ENCODE measurements at regions not wholly inside any gene's neighbourhood (a gene's known extent, or its start where the extent isn't known, plus 50 kb on each side); places are given as distances from the start of the nearest gene placed in this dataset.
A peak's percentile ranks its signal among the peaks of the same experiment; 100 is the strongest.
"Not testable (repeated sequence)": the region's sequence is repeated elsewhere in the genome, so short reads cannot be mapped to it uniquely, and the experiment has no call there.

DNA sequence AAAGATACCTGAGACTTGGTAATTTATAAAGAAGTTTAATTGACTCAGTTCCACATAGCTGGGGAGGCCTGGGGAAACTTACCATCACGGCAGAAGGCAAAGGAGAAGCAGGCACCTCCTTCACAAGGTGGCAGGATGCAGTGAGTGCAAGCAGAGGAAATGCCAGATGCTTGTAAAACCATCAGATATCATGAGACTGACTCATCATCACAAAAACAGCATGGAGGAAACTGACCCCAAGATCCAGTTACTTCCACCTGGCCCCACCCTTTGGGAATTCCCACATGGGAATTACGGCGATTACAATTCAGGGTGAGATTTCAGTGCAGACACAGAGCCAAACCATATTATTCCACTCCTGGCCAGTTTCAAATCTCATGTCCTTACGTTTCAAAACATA is 514.7 kb upstream of the SPANXN1 start:
- WGBS, 3 donors: 56 to 62% (median 61%) methylated on average over 4 of the region's 4 CpGs
- TF ChIP-seq POLR2A (IDR thresholded peaks at IDR 0.05): no peak
- TF ChIP-seq EP300 (IDR thresholded peaks at IDR 0.05): no peak
- TF ChIP-seq, protein P1, sequence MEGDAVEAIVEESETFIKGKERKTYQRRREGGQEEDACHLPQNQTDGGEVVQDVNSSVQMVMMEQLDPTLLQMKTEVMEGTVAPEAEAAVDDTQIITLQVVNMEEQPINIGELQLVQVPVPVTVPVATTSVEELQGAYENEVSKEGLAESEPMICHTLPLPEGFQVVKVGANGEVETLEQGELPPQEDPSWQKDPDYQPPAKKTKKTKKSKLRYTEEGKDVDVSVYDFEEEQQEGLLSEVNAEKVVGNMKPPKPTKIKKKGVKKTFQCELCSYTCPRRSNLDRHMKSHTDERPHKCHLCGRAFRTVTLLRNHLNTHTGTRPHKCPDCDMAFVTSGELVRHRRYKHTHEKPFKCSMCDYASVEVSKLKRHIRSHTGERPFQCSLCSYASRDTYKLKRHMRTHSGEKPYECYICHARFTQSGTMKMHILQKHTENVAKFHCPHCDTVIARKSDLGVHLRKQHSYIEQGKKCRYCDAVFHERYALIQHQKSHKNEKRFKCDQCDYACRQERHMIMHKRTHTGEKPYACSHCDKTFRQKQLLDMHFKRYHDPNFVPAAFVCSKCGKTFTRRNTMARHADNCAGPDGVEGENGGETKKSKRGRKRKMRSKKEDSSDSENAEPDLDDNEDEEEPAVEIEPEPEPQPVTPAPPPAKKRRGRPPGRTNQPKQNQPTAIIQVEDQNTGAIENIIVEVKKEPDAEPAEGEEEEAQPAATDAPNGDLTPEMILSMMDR (IDR thresholded peaks at IDR 0.05): no peak
- no peaks in the 10 kb centered on the region for H3K27me3 ChIP-seq
- intact Hi-C loops (cut with DNase I): no loop called here
- H3K4me1 ChIP-seq (ENCODE audit: insufficient read depth): no peaks in the 10 kb centered on the region
- H3K9me3 ChIP-seq: no peaks in the 10 kb centered on the region
- DNase-seq: no peak
- H3K27ac ChIP-seq: no peak overlapping the region
- H3K4me3 ChIP-seq: no peak overlapping the region
- no peaks in the 10 kb centered on the region for H3K36me3 ChIP-seq

DNA sequence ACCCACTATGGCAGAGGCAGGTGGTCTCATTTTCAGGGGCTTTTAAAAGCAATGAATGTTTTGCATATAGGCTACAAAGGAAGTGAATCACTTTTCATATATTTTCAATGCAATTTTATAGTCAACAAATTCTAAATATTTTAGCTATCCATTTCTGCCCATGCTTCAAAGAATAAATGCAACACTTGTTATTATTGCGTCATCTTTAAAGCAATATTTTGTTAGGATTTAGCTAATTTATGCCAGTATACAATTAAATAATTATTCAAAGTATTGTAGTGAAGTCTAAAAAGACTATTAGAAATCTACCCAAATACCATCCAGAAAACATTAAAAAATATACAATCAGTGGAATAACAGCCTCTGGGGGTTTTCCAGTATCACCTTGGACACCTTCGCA is 509.1 kb upstream of the SPANXN1 start:
- H3K4me3 ChIP-seq: no peak overlapping the region
- no peaks in the 10 kb centered on the region for H3K27me3 ChIP-seq
- H3K9me3 ChIP-seq: no peaks in the 10 kb centered on the region
- no peak for DNase-seq
- intact Hi-C loops (cut with DNase I): no loop called here
- H3K4me1 ChIP-seq (ENCODE audit: insufficient read depth): no peaks in the 10 kb centered on the region
- WGBS, 3 donors: 75 to 83% (median 76%) methylated on average over 2 of the region's 2 CpGs
- H3K36me3 ChIP-seq: no peaks in the 10 kb centered on the region
- no peak overlapping the region for H3K27ac ChIP-seq
- TF ChIP-seq, protein P1 (IDR thresholded peaks at IDR 0.05): no peak
- TF ChIP-seq EP300 (IDR thresholded peaks at IDR 0.05) (no peak), POLR2A (IDR thresholded peaks at IDR 0.05) (no peak)

DNA sequence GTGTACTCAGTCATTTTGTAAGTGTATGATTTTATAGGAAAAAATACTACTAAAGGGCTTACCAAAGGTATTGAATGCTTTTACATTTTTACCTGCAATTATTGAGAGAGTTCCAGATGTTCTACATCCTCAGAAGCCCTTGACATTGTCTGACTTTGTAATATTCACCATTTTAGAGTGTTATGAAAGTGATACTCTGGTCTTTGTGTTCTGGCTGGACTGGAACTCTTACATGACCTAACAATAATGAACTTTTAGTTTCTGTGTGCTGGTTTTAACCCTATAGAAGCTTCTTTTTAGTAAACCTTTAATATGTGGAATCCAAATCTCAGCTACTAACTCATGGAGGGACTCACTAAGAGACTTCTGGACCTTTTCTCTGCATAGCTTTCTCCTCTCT is 478.8 kb upstream of the SPANXN1 start:
- H3K36me3 ChIP-seq: no peaks in the 10 kb centered on the region
- H3K4me3 ChIP-seq: no peak overlapping the region
- H3K4me1 ChIP-seq (ENCODE audit: insufficient read depth): no peaks in the 10 kb centered on the region
- no peak overlapping the region for H3K27ac ChIP-seq
- intact Hi-C loops (cut with DNase I): no loop called here
- no peaks in the 10 kb centered on the region for H3K27me3 ChIP-seq
- TF ChIP-seq POLR2A (IDR thresholded peaks at IDR 0.05) (no peak), EP300 (IDR thresholded peaks at IDR 0.05) (no peak)
- TF ChIP-seq, protein P1 (IDR thresholded peaks at IDR 0.05): no peak
- DNase-seq: no peak
- H3K9me3 ChIP-seq: no peaks in the 10 kb centered on the region

DNA sequence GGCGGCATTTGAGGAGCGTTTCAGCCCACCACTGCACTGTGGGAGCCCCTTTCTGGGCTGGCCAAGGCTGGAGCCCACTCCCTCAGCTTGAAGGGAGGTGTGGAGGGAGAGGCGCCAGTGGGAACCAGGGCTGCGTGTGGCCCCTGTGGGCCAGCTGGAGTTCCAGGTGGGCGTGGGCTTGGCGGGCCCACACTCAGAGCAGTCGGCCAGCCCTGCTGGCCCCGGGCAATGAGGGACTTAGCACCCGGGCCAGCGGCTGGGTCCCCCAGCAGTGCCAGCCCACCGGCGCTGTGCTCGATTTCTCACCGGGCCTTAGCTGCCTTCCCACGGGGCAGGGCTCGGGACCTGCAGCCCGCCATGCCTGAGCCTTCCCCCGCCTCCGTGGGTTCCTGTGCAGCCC is 463.8 kb upstream of the SPANXN1 start:
- WGBS, 3 donors: 88 to 96% (median 93%) methylated on average over 10 to 19 of the region's 19 CpGs
- H3K36me3 ChIP-seq; H3K27ac ChIP-seq; H3K4me3 ChIP-seq; intact Hi-C loops (cut with DNase I); H3K4me1 ChIP-seq (ENCODE audit: insufficient read depth); H3K9me3 ChIP-seq; H3K27me3 ChIP-seq: not testable (repeated sequence)
- peak in 1 of 5 donors; percentile 4 for DNase-seq

DNA sequence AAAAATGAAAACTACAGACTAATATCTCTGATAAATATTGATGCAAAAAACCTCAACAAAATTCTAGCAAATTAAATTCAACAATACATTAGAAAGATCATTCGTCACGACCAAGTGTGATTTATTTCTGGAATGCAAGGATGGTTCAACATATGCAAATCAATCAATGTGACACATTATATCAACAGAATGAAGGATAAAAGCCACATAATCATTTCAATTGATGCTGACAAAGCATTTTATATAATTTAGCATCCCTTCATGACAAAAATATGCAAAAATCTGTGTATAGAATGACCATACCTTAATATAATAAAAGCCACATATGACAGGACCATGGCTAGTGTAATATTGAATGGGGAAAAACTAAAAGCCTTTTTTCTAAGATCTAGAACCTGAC is 457.2 kb upstream of the SPANXN1 start:
- Histone ChIP-seq H3K27ac (no peak overlapping the region), H3K27me3 (no peaks in the 10 kb centered on the region), H3K36me3 (no peaks in the 10 kb centered on the region), H3K4me1 (ENCODE audit: insufficient read depth) (no peaks in the 10 kb centered on the region), H3K9me3 (no peaks in the 10 kb centered on the region), H3K4me3 (no peak overlapping the region)
- intact Hi-C loops (cut with DNase I): no loop called here
- 74 to 82% (median 77%) methylated on average over 2 of the region's 2 CpGs for WGBS, 3 donors
- no peak for DNase-seq
- TF ChIP-seq EP300 (IDR thresholded peaks at IDR 0.05): no peak
- TF ChIP-seq, protein P1 (IDR thresholded peaks at IDR 0.05): no peak
- TF ChIP-seq POLR2A (IDR thresholded peaks at IDR 0.05): no peak

Measured in ovary (tissue), 7 donors.